ENCODE measurements at regions not wholly inside any gene's neighbourhood (a gene's known extent, or its start where the extent isn't known, plus 50 kb on each side); places are given as distances from the start of the nearest gene placed in this dataset.

DNA sequence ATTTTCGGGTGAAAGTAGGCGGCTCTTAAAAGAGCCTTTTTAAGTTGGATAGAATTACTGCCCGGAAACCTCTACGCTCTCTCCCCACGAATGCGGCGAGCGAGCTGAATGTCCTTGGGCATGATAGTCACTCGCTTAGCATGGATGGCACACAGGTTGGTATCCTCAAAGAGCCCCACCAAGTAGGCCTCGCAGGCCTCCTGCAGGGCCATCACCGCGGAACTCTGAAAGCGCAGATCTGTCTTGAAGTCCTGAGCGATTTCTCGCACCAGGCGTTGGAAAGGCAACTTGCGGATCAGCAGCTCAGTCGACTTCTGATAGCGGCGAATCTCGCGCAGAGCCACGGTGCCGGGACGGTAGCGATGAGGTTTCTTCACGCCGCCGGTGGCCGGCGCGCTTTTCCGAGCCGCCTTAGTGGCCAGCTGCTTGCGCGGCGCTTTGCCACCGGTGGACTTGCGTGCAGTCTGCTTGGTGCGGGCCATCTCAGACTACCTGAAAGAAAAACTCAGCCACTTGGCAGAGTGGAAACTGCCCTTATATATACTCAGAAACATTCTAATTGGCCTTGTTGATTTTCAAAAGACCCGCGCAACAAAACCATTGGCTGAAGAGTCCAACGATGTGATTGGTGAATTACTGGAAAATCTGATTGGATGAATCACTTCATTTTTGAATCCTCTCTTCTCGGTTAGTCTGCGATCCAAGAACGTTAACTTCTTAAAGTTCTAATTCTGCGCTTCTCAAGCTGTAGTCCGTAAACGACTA, 93.9 kb upstream of the BTN3A2 start:
- TF ChIP-seq, protein P1, sequence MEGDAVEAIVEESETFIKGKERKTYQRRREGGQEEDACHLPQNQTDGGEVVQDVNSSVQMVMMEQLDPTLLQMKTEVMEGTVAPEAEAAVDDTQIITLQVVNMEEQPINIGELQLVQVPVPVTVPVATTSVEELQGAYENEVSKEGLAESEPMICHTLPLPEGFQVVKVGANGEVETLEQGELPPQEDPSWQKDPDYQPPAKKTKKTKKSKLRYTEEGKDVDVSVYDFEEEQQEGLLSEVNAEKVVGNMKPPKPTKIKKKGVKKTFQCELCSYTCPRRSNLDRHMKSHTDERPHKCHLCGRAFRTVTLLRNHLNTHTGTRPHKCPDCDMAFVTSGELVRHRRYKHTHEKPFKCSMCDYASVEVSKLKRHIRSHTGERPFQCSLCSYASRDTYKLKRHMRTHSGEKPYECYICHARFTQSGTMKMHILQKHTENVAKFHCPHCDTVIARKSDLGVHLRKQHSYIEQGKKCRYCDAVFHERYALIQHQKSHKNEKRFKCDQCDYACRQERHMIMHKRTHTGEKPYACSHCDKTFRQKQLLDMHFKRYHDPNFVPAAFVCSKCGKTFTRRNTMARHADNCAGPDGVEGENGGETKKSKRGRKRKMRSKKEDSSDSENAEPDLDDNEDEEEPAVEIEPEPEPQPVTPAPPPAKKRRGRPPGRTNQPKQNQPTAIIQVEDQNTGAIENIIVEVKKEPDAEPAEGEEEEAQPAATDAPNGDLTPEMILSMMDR (IDR thresholded peaks at IDR 0.05; ENCODE audit: borderline replicate concordance, extremely low read depth, low read length, poor library complexity, severe bottlenecking): no peak
- TF ChIP-seq EZH2 (IDR thresholded peaks at IDR 0.05; ENCODE audit: borderline replicate concordance, low read depth, low read length, severe bottlenecking): no peak
